GM10266 (cell line): ENCODE measurements at regions not wholly inside any gene's neighbourhood (a gene's known extent, or its start where the extent isn't known, plus 50 kb on each side); places are given as distances from the start of the nearest gene placed in this dataset.
"Not testable (repeated sequence)": the region's sequence is repeated elsewhere in the genome, so short reads cannot be mapped to it uniquely, and the experiment has no call there.

Source experiments
- DNase-seq: peaks from one replicate; pipeline ENCODE4 v3.0.0; 2012; ENCODE audit errors: extremely low spot score
- TF ChIP-seq, protein P1 (sequence below): IDR thresholded peaks from 2 replicates; pipeline ENCODE4 v1.5.1; 2012; ENCODE audit warnings: mild to moderate bottlenecking, low read depth; ENCODE audit not compliant: control insufficient read depth, insufficient read depth; ENCODE audit errors: missing control alignments

GRCh38 chr9:26669701-26670670 is 222.6 kb downstream of the CAAP1 start:
- TF ChIP-seq, protein P1, sequence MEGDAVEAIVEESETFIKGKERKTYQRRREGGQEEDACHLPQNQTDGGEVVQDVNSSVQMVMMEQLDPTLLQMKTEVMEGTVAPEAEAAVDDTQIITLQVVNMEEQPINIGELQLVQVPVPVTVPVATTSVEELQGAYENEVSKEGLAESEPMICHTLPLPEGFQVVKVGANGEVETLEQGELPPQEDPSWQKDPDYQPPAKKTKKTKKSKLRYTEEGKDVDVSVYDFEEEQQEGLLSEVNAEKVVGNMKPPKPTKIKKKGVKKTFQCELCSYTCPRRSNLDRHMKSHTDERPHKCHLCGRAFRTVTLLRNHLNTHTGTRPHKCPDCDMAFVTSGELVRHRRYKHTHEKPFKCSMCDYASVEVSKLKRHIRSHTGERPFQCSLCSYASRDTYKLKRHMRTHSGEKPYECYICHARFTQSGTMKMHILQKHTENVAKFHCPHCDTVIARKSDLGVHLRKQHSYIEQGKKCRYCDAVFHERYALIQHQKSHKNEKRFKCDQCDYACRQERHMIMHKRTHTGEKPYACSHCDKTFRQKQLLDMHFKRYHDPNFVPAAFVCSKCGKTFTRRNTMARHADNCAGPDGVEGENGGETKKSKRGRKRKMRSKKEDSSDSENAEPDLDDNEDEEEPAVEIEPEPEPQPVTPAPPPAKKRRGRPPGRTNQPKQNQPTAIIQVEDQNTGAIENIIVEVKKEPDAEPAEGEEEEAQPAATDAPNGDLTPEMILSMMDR, result no peak
- no peak for DNase-seq

DNA sequence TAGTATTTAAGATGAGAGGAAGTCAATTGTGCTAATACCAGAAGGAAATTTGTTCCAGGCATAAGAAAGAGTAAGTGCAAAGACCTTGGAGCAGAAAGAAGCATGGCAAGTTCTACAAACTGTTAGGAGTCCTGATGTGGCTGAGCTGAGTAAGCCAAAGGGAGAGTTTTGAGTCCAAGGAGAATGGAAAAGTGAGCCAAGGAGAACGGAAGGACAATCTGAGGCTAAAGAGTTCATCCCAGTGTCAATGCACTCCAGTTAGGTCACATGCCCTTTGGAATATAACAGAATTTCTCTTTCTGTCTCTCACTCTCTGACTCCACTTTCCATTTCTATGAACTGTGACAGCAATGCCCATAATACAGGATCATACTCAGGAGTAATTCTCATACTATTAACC is 224.7 kb downstream of the CAAP1 start:
- TF ChIP-seq, protein P1, result no peak
- DNase-seq, result no peak

GRCh38 chr9:26665666-26666065 is 226.9 kb downstream of the CAAP1 start:
- DNase-seq, result no peak
- TF ChIP-seq, protein P1, result no peak

DNA sequence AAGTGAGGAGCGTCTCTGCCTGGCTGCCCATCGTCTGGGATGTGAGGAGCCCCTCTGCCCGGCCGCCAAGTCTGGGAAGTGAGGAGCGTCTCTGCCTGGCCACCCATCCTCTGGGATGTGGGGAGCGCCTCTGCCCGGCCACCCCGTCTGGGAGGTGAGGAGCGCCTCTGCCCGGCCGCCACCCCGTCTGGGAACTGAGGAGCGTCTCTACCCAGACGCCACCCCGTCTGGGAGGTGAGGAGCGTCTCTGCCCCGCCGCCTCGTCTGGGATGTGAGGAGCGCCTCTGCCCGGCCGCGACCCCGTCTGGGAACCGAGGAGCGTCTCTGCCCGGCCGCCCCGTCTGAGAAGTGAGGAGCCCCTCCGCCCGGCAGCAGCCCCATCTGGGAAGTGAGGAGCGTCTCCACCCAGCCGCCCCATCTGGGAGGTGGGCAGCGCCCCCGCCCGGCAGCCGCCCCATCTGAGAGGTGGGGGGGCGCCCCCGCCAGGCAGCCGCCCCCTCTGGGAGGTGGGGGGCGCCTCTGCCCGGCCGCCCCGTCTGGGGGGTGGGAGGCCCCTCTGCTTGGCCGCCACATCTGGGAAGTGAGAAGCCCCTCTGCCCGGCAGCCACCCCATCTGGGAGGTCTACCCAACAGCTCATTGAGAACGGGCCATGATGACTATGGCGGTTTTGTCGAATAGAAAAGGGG is 228.4 kb downstream of the CAAP1 start:
- not testable (repeated sequence) for DNase-seq

DNA sequence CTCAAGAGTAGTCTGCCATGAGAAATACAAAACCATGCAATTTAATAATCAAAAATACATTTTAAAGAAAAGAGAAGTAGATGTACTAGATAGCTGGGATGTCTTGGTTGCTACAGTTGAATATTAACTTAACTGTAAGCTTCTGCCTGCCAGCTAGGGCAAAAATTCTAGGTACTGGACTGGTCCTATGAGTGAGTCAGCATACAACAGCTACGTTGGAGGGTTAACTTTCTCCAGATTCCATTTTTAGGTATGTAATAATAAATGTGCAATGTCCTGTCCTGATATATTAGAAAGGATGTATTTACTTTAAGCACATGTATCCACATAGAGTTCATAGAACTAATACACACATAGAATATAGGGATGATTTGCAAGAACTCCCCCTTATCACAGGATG is 230.1 kb downstream of the CAAP1 start:
- DNase-seq, result no peak
- TF ChIP-seq, protein P1, result no peak

- TF ChIP-seq, protein P1, result no peak
- DNase-seq, result no peak
Observed at GRCh38 chr9:26658476-26658875, 234.1 kb downstream of the CAAP1 start.

DNA sequence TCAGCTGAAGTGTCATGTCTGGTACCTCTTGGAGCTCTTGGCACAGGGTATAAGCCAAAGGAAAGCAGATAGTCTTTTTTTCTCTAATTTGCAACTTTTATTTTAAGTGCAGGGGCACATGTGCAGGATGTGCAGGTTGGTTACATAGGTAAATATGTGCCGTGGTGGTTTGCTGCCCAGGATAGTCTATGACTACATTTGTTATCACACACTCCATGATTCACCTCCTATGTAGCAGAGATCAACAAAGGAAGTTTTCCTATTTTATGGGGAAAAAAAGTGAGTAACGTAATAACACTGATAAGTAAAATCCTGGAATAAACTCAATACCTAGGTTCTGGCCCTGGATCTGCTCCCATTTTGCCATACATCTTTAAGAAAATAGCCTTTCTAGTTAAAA is 234.6 kb downstream of the CAAP1 start:
- DNase-seq, result no peak
- TF ChIP-seq, protein P1, result no peak
